Endothelial cell of umbilical vein (primary cell): ENCODE measurements at regions not wholly inside any gene's neighbourhood (a gene's known extent, or its start where the extent isn't known, plus 50 kb on each side); places are given as distances from the start of the nearest gene placed in this dataset.

ENCODE experiments used
- BruUV-seq: library from RNA; stranded (reverse); fragments of 400-500 nt; replicated peaks from 2 replicates; lab custom pipeline; 2021; lab: Mats Ljungman, UMichigan
- CTCF ChIA-PET: fragments of 300-600, 350-600 bp; sonication (Branson Sonifier 250); formaldehyde crosslinking; loops from one replicate; lab custom pipeline; 2021; ENCODE audit warnings: antibody characterized with exemption, inconsistent platforms; lab: Charles Lee
- POLR2A ChIA-PET: fragments of 300-600, 350-600 bp; sonication (Branson Sonifier 250); formaldehyde crosslinking; loops from one replicate; lab custom pipeline; 2021; ENCODE audit warnings: antibody characterized with exemption, inconsistent platforms; lab: Charles Lee
- DNase-seq: peaks from one replicate; pipeline ENCODE4 v3.0.0-alpha.2; 2011; ENCODE audit warnings: low read depth, low spot score
- FAIRE-seq: peaks from 2 replicates; lab custom pipeline; 2011; peaks lifted over from hg19 to GRCh38; lab: Jason Lieb, UNC
- H2AFZ ChIP-seq: 2 replicates; pipeline ENCODE4 v1.6.0; 2012; ENCODE audit warnings: low read depth, low read length, control low read depth, inconsistent platforms
- H3K27ac ChIP-seq: 2 replicates; pipeline ENCODE4 v1.5.1; 2011; ENCODE audit warnings: low read depth, mild to moderate bottlenecking, control low read depth, low read length, moderate library complexity; ENCODE audit not compliant: insufficient read depth
- H3K27me3 ChIP-seq, 2 experiments: 2 replicates each; pipeline versions ENCODE4 v1.6.0 to v1.6.1; 2011; ENCODE audit warnings: low read length in 2 of 2, mixed read lengths in 1 of 2; ENCODE audit not compliant: control insufficient read depth in 2 of 2, insufficient read depth in 2 of 2
- H3K36me3 ChIP-seq, 2 experiments: 2 replicates in 1 of 2; 3 replicates in 1 of 2; pipeline ENCODE4 v1.5.1; 2011; ENCODE audit warnings: low read length in 2 of 2, mild to moderate bottlenecking in 1 of 2, moderate library complexity in 1 of 2; ENCODE audit not compliant: control insufficient read depth in 2 of 2, insufficient read depth in 2 of 2; ENCODE audit errors: extremely low read depth in 1 of 2
- H3K4me1 ChIP-seq: 3 replicates; pipeline ENCODE4 v1.5.1; 2011; ENCODE audit warnings: mild to moderate bottlenecking, low read length; ENCODE audit not compliant: control insufficient read depth, insufficient read depth; ENCODE audit errors: extremely low read depth
- H3K4me2 ChIP-seq: 2 replicates; pipeline ENCODE4 v1.6.1; 2011; ENCODE audit warnings: low read length, control low read depth, mixed read lengths; ENCODE audit not compliant: insufficient read depth
- H3K4me3 ChIP-seq, 3 experiments: fragments of 200-600 bp in 1 of 3; sonication (generic), shearing (Covaris generic) in 1 of 3; replicated peaks in 1 of 3; 2 replicates each; pipeline ENCODE4 v1.5.1; 2011 to 2016; ENCODE audit warnings: control low read depth in 3 of 3, low read length in 3 of 3, mild to moderate bottlenecking in 2 of 3, inconsistent platforms in 1 of 3, low read depth in 1 of 3, moderate library complexity in 1 of 3; ENCODE audit not compliant: insufficient read depth in 1 of 3
- H3K79me2 ChIP-seq: 2 replicates; pipeline ENCODE4 v1.6.0; 2012; ENCODE audit warnings: low read length, inconsistent platforms; ENCODE audit not compliant: control insufficient read depth, insufficient read depth
- H3K9ac ChIP-seq: replicated peaks from 2 replicates; pipeline ENCODE3; 2011; ENCODE audit warnings: low read length, control low read depth; ENCODE audit not compliant: insufficient read depth; ENCODE audit errors: extremely low read depth
- H3K9me1 ChIP-seq: replicated peaks from 3 replicates; pipeline ENCODE4 v1.6.0; 2011; ENCODE audit warnings: mild to moderate bottlenecking, low read length; ENCODE audit not compliant: control insufficient read depth, insufficient read depth; ENCODE audit errors: extremely low read depth
- H3K9me3 ChIP-seq: replicated peaks from 2 replicates; pipeline ENCODE4 v1.5.1; 2012; ENCODE audit warnings: low read length, inconsistent platforms; ENCODE audit not compliant: control insufficient read depth, insufficient read depth
- H4K20me1 ChIP-seq: replicated peaks from 2 replicates; pipeline ENCODE3; 2011; ENCODE audit warnings: mild to moderate bottlenecking, low read length; ENCODE audit not compliant: control insufficient read depth, insufficient read depth; ENCODE audit errors: extremely low read depth
- CTCF ChIP-seq, 2 donors: IDR thresholded peaks; 1 replicate in 1 of 2; 2 replicates in 1 of 2; pipeline ENCODE4 v1.5.1; 2011; ENCODE audit warnings: low read length in 2 of 2, mild to moderate bottlenecking in 2 of 2, moderate library complexity in 2 of 2, control low read depth in 1 of 2, inconsistent platforms in 1 of 2, low read depth in 1 of 2; ENCODE audit not compliant: insufficient read depth in 1 of 2; ENCODE audit errors: extremely low read depth in 1 of 2
- EZH2 ChIP-seq: IDR thresholded peaks from 2 replicates; pipeline ENCODE4 v1.6.1; 2012; ENCODE audit warnings: borderline replicate concordance, low read depth, mild to moderate bottlenecking, moderate library complexity, low read length, inconsistent platforms; ENCODE audit not compliant: severe bottlenecking
- FOS ChIP-seq: IDR thresholded peaks from 2 replicates; pipeline ENCODE4 v1.6.1; 2011; ENCODE audit warnings: mild to moderate bottlenecking, low read length, moderate library complexity, borderline replicate concordance; ENCODE audit not compliant: insufficient read depth
- GATA2 ChIP-seq: IDR thresholded peaks from 2 replicates; pipeline ENCODE4 v1.7.0; 2011; ENCODE audit warnings: low read depth, mild to moderate bottlenecking, moderate library complexity, mixed read lengths, low read length; ENCODE audit not compliant: insufficient read length, insufficient read depth
- JUN ChIP-seq: IDR thresholded peaks from 2 replicates; pipeline ENCODE4 v1.6.1; 2011; ENCODE audit warnings: borderline replicate concordance, low read depth; ENCODE audit not compliant: insufficient read length, insufficient read depth
- MAX ChIP-seq: IDR thresholded peaks from 2 replicates; pipeline ENCODE4 v1.6.1; 2011; ENCODE audit not compliant: insufficient read depth, insufficient read length
- MYC ChIP-seq: IDR thresholded peaks from one replicate; pipeline ENCODE4 v1.6.1; 2011; ENCODE audit warnings: mild to moderate bottlenecking, low read depth, low read length
- POLR2A ChIP-seq: IDR thresholded peaks from 2 replicates; pipeline ENCODE4 v1.6.1; 2012; ENCODE audit warnings: low read depth, mild to moderate bottlenecking, control low read depth, low read length
- POLR2AphosphoS5 ChIP-seq: IDR thresholded peaks from 2 replicates; pipeline ENCODE4 v1.6.1; 2012; ENCODE audit warnings: low read depth, mild to moderate bottlenecking, control low read depth, low read length, moderate library complexity; ENCODE audit not compliant: insufficient read depth
- dilution Hi-C: fragments of 300-500 bp; cut with MboI; formaldehyde crosslinking; loops from one replicate; pipeline ENCODE4 v1.15.0; 2019; ENCODE audit warnings: low sequenced_read_pairs; ENCODE audit not compliant: extremely low pct_ligation_motif_present
- intact Hi-C: fragments of 100-400 bp; cut with micrococcal nuclease; formaldehyde crosslinking; loops from one replicate; pipeline ENCODE4 v1.10.0; 2022

GRCh38 chr17:54220829-54221228, 398.1 kb downstream of the KIF2B start:
- FAIRE-seq (no peak), DNase-seq (no peak)
- ChIA-PET POLR2A (no interaction called here), CTCF (no interaction called here)
- Histone ChIP-seq H3K4me3 (no peak overlapping the region), H3K27ac (no peak overlapping the region), H3K36me3 (no peaks in the 10 kb centered on the region), H3K9me3 (peaks cover 2% of the 10 kb centered on the region), H3K9me1 (no peaks in the 10 kb centered on the region), H3K4me1 (no peaks in the 10 kb centered on the region), H3K9ac (no peak overlapping the region), H2AFZ (no peak overlapping the region), H3K79me2 (no peaks in the 10 kb centered on the region), H3K4me2 (no peak overlapping the region), H3K27me3 (no peaks in the 10 kb centered on the region), H4K20me1 (no peaks in the 10 kb centered on the region)
- dilution Hi-C loops, result no loop called here
- BruUV-seq, result no TSS peak
- TF ChIP-seq MAX (no peak), GATA2 (no peak), MYC (no peak), CTCF (IDR thresholded peaks at IDR 0.05; ENCODE audit: extremely low read depth in 1 of 2, insufficient read depth in 1 of 2, low read depth in 1 of 2, low read length in 2 of 2) (no peak), JUN (no peak), POLR2A (no peak)
- intact Hi-C loops, result no loop called here

GRCh38 chr17:54221499-54221898, 398.8 kb downstream of the KIF2B start:
- dilution Hi-C loops, result no loop called here
- no peaks in the 10 kb centered on the region for H3K79me2 ChIP-seq
- no TSS peak for BruUV-seq
- ChIA-PET CTCF (no interaction called here), POLR2A (no interaction called here)
- no peak overlapping the region for H3K4me2 ChIP-seq
- H3K4me1 ChIP-seq, result no peaks in the 10 kb centered on the region
- intact Hi-C loops, result no loop called here
- no peaks in the 10 kb centered on the region for H3K36me3 ChIP-seq
- peaks cover 2% of the 10 kb centered on the region for H3K9me3 ChIP-seq
- H3K9ac ChIP-seq, result no peak overlapping the region
- no peak for DNase-seq
- H3K27ac ChIP-seq, result no peak overlapping the region
- H3K4me3 ChIP-seq, result no peak overlapping the region
- TF ChIP-seq JUN, result no peak
- no peak for TF ChIP-seq MYC
- no peak for TF ChIP-seq GATA2
- no peak for TF ChIP-seq CTCF (IDR thresholded peaks at IDR 0.05; ENCODE audit: extremely low read depth in 1 of 2, insufficient read depth in 1 of 2, low read depth in 1 of 2, low read length in 2 of 2)
- no peak for TF ChIP-seq EZH2
- no peak for TF ChIP-seq FOS
- no peak for TF ChIP-seq POLR2A
- no peak for TF ChIP-seq MAX
- no peak for TF ChIP-seq POLR2AphosphoS5
- no peaks in the 10 kb centered on the region for H3K9me1 ChIP-seq
- H2AFZ ChIP-seq, result no peak overlapping the region
- H4K20me1 ChIP-seq, result no peaks in the 10 kb centered on the region
- H3K27me3 ChIP-seq, result no peaks in the 10 kb centered on the region
- FAIRE-seq, result no peak
